Loucy (cell line): ENCODE measurements at regions not wholly inside any gene's neighbourhood (a gene's known extent, or its start where the extent isn't known, plus 50 kb on each side); places are given as distances from the start of the nearest gene placed in this dataset.

Source experiments
- H2AFZ ChIP-seq: fragments of 200-600 bp; sonication (generic); 2 replicates; pipeline ENCODE4 v1.6.0; 2016; ENCODE audit warnings: antibody characterized with exemption, mild to moderate bottlenecking, low read length, moderate library complexity
- H3F3A ChIP-seq: fragments of 200-600 bp; 2 replicates; pipeline ENCODE4 v1.6.0; 2016; ENCODE audit warnings: antibody characterized with exemption, low read depth, mild to moderate bottlenecking
- H3K27me3 ChIP-seq: fragments of 200-600 bp; sonication (generic); 2 replicates; pipeline ENCODE4 v1.6.1; 2014; ENCODE audit warnings: low read length, mild to moderate bottlenecking; ENCODE audit not compliant: insufficient read depth, poor library complexity, severe bottlenecking
- H3K36me3 ChIP-seq: fragments of 200-600 bp; sonication (generic); 2 replicates; pipeline ENCODE4 v1.6.1; 2016; ENCODE audit warnings: low read length; ENCODE audit not compliant: insufficient read depth
- H3K4me1 ChIP-seq: fragments of 200-600 bp; sonication (generic); 2 replicates; pipeline ENCODE4 v1.5.1; 2014; ENCODE audit warnings: low read length, mild to moderate bottlenecking; ENCODE audit not compliant: insufficient read depth, poor library complexity, severe bottlenecking
- H3K4me2 ChIP-seq: fragments of 200-600 bp; sonication (generic); 2 replicates; pipeline ENCODE4 v1.6.0; 2014; ENCODE audit warnings: antibody characterized with exemption, low read length, low read depth, mild to moderate bottlenecking; ENCODE audit not compliant: poor library complexity, severe bottlenecking
- H3K4me3 ChIP-seq: fragments of 200-600 bp; sonication (generic); 2 replicates; pipeline ENCODE4 v1.5.1; 2014; ENCODE audit warnings: low read length, mild to moderate bottlenecking, mixed read lengths; ENCODE audit not compliant: poor library complexity, severe bottlenecking
- H3K79me2 ChIP-seq: fragments of 200-600 bp; sonication (generic); 2 replicates; pipeline ENCODE4 v1.6.1; 2014; ENCODE audit warnings: low read length; ENCODE audit not compliant: insufficient read depth
- H3K9ac ChIP-seq: fragments of 200-600 bp; sonication (generic); 2 replicates; pipeline ENCODE4 v1.6.0; 2014; ENCODE audit warnings: mild to moderate bottlenecking, low read depth, low read length, moderate library complexity; ENCODE audit not compliant: poor library complexity, severe bottlenecking
- H3K9me2 ChIP-seq: fragments of 200-600 bp; sonication (generic); replicated peaks from 2 replicates; pipeline ENCODE4 v1.6.1; 2016; ENCODE audit warnings: low read depth, low read length, mixed read lengths
- H3K9me3 ChIP-seq: fragments of 200-600 bp; sonication (generic); 2 replicates; pipeline ENCODE4 v1.6.1; 2014; ENCODE audit warnings: mild to moderate bottlenecking, antibody characterized with exemption, low read length, low read depth; ENCODE audit not compliant: insufficient read depth
- H4K20me1 ChIP-seq: fragments of 200-600 bp; sonication (generic); 2 replicates; pipeline ENCODE4 v1.6.0; 2014; ENCODE audit warnings: antibody characterized with exemption, low read length, mild to moderate bottlenecking; ENCODE audit not compliant: insufficient read depth, poor library complexity, severe bottlenecking
- EZH2phosphoT487 ChIP-seq: fragments of 200-600 bp; IDR thresholded peaks from 2 replicates; pipeline ENCODE4 v1.6.1; 2018; ENCODE audit warnings: antibody characterized with exemption, mild to moderate bottlenecking, moderate library complexity, borderline replicate concordance
- TF ChIP-seq, protein P1 (sequence below): fragments of 200-600 bp; sonication (generic); conservative IDR thresholded peaks from 2 replicates; pipeline ENCODE4 v1.5.1; 2014; ENCODE audit warnings: mild to moderate bottlenecking, antibody characterized with exemption, low read length

DNA sequence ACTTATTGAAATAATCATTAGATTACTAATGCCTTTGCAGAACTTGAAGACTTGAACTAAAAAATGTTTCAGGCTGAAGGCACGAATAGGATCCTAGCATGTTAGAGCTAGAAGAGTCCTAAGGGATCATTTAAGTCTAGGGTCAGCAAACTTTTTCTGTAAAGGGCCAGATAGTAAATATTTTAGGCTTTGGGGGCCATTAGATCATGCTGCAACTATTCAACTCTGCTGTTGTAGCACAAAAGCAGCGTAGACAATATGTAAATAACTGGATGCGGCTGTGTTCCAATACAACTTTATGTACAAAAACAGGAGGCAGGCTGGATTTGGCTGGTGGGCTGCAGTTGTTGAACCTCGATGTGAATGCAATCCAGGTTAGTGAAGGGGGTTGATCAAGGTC, 221.7 kb downstream of the ATP23 start:
- no peak overlapping the region for H3K4me2 ChIP-seq
- H3K4me1 ChIP-seq = no peaks in the 10 kb centered on the region
- TF ChIP-seq, protein P1, sequence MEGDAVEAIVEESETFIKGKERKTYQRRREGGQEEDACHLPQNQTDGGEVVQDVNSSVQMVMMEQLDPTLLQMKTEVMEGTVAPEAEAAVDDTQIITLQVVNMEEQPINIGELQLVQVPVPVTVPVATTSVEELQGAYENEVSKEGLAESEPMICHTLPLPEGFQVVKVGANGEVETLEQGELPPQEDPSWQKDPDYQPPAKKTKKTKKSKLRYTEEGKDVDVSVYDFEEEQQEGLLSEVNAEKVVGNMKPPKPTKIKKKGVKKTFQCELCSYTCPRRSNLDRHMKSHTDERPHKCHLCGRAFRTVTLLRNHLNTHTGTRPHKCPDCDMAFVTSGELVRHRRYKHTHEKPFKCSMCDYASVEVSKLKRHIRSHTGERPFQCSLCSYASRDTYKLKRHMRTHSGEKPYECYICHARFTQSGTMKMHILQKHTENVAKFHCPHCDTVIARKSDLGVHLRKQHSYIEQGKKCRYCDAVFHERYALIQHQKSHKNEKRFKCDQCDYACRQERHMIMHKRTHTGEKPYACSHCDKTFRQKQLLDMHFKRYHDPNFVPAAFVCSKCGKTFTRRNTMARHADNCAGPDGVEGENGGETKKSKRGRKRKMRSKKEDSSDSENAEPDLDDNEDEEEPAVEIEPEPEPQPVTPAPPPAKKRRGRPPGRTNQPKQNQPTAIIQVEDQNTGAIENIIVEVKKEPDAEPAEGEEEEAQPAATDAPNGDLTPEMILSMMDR = no peak
- H3K27me3 ChIP-seq = no peaks in the 10 kb centered on the region
- H3K9ac ChIP-seq = no peak overlapping the region
- no peaks in the 10 kb centered on the region for H3F3A ChIP-seq
- H4K20me1 ChIP-seq = no peaks in the 10 kb centered on the region
- H3K9me3 ChIP-seq = no peaks in the 10 kb centered on the region
- H3K9me2 ChIP-seq = no peaks in the 10 kb centered on the region
- H3K79me2 ChIP-seq = no peaks in the 10 kb centered on the region
- no peak overlapping the region for H2AFZ ChIP-seq
- no peak overlapping the region for H3K4me3 ChIP-seq
- H3K36me3 ChIP-seq = no peaks in the 10 kb centered on the region

DNA sequence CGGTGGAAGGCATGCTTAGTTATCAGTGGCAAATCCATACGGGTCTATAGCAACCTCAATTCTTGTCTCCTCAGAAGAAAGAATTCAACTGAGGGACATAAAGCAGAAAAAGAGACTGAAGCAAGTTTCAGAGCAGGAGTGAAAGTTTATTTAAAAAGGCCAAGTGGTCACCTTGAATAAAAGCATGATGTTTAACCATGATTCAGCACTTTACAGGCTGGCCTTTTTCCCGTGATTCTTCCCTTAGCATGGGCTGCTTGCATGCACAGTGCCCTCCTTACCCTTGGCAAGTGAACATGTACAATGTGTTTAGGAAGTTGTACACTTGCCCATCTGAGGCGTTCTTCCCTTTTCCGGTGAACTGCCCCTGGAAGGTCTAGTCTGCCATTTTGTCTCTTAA, 225.3 kb downstream of the ATP23 start:
- Histone ChIP-seq H3K4me2 (no peak overlapping the region), H3K4me3 (no peak overlapping the region), H2AFZ (no peak overlapping the region), H3K9ac (no peak overlapping the region), H3F3A (no peaks in the 10 kb centered on the region), H3K79me2 (no peaks in the 10 kb centered on the region), H3K9me3 (no peaks in the 10 kb centered on the region), H3K36me3 (no peaks in the 10 kb centered on the region), H4K20me1 (no peaks in the 10 kb centered on the region), H3K27me3 (no peaks in the 10 kb centered on the region), H3K4me1 (no peaks in the 10 kb centered on the region), H3K9me2 (no peaks in the 10 kb centered on the region)
- TF ChIP-seq, protein P1 = no peak
- no peak for TF ChIP-seq EZH2phosphoT487

DNA sequence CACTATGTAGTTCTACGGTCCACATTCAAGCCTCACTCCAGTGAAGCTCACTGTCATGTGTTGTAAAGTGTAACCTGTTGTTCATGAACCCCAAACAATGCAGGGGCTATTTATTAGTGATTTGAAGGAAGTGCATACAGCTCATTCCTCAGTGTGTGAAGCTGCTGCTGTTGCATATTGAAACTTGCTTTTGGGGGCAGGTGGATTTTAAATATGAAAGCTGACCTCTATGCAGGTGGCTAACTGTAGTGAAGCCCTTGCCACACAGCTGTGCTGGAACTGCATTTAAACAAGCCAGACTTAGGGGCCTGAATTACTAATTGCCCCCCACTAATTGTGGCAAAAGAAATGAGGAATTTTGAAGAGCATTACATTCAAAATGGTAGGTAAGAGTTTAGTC, 226.3 kb downstream of the ATP23 start:
- no peaks in the 10 kb centered on the region for H3F3A ChIP-seq
- H2AFZ ChIP-seq = no peak overlapping the region
- no peaks in the 10 kb centered on the region for H3K36me3 ChIP-seq
- no peaks in the 10 kb centered on the region for H4K20me1 ChIP-seq
- no peak overlapping the region for H3K9ac ChIP-seq
- no peaks in the 10 kb centered on the region for H3K9me3 ChIP-seq
- no peaks in the 10 kb centered on the region for H3K27me3 ChIP-seq
- TF ChIP-seq, protein P1 = no peak
- TF ChIP-seq EZH2phosphoT487 = no peak
- H3K9me2 ChIP-seq = no peaks in the 10 kb centered on the region
- no peaks in the 10 kb centered on the region for H3K4me1 ChIP-seq
- no peak overlapping the region for H3K4me3 ChIP-seq
- no peak overlapping the region for H3K4me2 ChIP-seq
- no peaks in the 10 kb centered on the region for H3K79me2 ChIP-seq
